ENCODE measurements at regions not wholly inside any gene's neighbourhood (a gene's known extent, or its start where the extent isn't known, plus 50 kb on each side); places are given as distances from the start of the nearest gene placed in this dataset.

GRCh38 chr17:12421077-12421476 lies 244.6 kb upstream of the MYOCD start:
- Mint-ChIP-seq H3K9me3 (ENCODE audit: low read depth) (peaks cover 5% of the 10 kb centered on the region), H3K4me1 (ENCODE audit: low read depth) (no peaks in the 10 kb centered on the region), H3K27ac (ENCODE audit: unreplicated experiment) (no peak overlapping the region), H3K4me3 (ENCODE audit: unreplicated experiment) (no peak overlapping the region), H3K36me3 (ENCODE audit: low read depth) (peaks cover 4% of the 10 kb centered on the region), H3K27me3 (ENCODE audit: low read depth) (no peaks in the 10 kb centered on the region)
- TF ChIP-seq, protein P1, sequence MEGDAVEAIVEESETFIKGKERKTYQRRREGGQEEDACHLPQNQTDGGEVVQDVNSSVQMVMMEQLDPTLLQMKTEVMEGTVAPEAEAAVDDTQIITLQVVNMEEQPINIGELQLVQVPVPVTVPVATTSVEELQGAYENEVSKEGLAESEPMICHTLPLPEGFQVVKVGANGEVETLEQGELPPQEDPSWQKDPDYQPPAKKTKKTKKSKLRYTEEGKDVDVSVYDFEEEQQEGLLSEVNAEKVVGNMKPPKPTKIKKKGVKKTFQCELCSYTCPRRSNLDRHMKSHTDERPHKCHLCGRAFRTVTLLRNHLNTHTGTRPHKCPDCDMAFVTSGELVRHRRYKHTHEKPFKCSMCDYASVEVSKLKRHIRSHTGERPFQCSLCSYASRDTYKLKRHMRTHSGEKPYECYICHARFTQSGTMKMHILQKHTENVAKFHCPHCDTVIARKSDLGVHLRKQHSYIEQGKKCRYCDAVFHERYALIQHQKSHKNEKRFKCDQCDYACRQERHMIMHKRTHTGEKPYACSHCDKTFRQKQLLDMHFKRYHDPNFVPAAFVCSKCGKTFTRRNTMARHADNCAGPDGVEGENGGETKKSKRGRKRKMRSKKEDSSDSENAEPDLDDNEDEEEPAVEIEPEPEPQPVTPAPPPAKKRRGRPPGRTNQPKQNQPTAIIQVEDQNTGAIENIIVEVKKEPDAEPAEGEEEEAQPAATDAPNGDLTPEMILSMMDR (IDR thresholded peaks at IDR 0.05): no peak
- no peak for DNase-seq (ENCODE audit: low spot score)

DNA sequence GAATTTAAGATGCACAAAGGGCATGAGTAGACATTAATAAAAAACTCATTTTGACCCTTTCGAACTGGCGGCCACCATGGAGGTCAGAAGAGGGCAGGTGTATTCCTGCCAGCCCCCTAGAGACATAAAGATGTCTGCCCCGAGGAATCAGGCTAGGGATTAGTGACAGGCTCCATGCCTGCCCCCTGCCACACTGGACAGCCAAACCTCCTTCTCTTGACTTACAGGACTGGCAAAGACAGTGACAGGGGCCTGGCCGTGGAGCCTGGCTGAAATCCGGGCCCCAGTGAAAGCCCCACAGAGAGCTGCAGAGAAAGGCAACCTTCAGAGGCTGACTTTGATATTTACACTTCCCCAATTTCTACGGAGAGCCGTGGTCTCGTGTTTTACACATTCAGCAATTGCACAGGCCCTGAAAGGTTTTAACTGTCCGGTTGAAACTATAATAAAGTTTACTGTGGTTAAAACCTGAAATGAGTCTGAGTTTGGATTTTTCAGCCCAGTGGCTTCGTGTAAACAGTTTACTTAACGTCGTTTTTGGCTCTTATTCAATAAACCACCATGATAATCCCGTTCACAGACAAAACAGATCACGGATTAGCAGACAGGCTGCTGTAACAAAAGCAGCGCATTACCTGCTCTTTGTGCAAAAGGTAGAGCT lies 243.9 kb upstream of the MYOCD start:
- DNase-seq (ENCODE audit: low spot score): no peak
- Mint-ChIP-seq H3K27ac (ENCODE audit: unreplicated experiment) (no peak overlapping the region), H3K36me3 (ENCODE audit: low read depth) (peaks cover 4% of the 10 kb centered on the region), H3K9me3 (ENCODE audit: low read depth) (peaks cover 5% of the 10 kb centered on the region), H3K4me3 (ENCODE audit: unreplicated experiment) (no peak overlapping the region), H3K27me3 (ENCODE audit: low read depth) (no peaks in the 10 kb centered on the region), H3K4me1 (ENCODE audit: low read depth) (no peaks in the 10 kb centered on the region)
- TF ChIP-seq, protein P1 (IDR thresholded peaks at IDR 0.05): no peak

DNA sequence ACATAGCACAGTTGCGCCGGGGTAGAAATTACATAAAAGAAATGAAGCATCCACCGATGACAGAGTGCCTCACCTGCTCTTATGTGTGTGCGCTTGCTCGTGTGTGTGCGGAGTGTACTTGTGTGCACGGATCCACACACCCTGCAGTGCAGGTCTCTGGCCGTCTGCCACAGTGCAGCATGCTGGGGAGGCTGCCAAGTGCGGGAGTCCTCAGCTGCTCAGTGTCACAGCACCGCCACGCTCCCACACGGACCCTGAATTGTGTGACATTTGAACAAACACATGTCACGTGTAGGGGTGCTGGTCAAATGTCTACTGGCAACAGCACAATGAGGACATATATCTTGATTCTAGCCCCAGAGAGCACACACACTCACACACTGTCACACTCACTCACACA lies 243.0 kb upstream of the MYOCD start:
- Mint-ChIP-seq H3K4me3 (ENCODE audit: unreplicated experiment) (no peak overlapping the region), H3K9me3 (ENCODE audit: low read depth) (peaks cover 5% of the 10 kb centered on the region), H3K36me3 (ENCODE audit: low read depth) (peaks cover 4% of the 10 kb centered on the region), H3K27me3 (ENCODE audit: low read depth) (no peaks in the 10 kb centered on the region), H3K4me1 (ENCODE audit: low read depth) (no peaks in the 10 kb centered on the region), H3K27ac (ENCODE audit: unreplicated experiment) (no peak overlapping the region)
- TF ChIP-seq, protein P1 (IDR thresholded peaks at IDR 0.05): no peak
- DNase-seq (ENCODE audit: low spot score): no peak

DNA sequence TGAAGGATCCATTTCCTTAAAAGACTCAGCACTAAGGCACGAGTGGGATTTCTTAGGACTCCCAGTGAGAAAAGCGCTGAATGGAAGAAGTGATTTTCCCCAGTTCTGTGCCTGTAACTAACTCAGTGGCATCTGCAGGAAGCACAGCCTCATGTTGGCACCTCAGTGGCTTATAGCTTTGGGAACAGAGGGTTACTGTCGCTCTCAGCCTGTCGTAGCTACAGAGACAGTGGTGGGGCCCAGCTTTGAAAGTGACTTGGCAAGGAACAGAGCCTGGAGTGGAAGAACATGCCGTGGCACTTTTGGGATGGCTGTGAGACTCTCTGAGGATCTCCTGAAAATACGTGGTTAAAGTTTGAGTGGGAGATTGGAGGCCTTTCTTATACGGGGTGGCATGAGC lies 242.4 kb upstream of the MYOCD start:
- no peak overlapping the region for H3K27ac Mint-ChIP-seq (ENCODE audit: unreplicated experiment)
- DNase-seq (ENCODE audit: low spot score): no peak
- H3K4me1 Mint-ChIP-seq (ENCODE audit: low read depth): no peaks in the 10 kb centered on the region

DNA sequence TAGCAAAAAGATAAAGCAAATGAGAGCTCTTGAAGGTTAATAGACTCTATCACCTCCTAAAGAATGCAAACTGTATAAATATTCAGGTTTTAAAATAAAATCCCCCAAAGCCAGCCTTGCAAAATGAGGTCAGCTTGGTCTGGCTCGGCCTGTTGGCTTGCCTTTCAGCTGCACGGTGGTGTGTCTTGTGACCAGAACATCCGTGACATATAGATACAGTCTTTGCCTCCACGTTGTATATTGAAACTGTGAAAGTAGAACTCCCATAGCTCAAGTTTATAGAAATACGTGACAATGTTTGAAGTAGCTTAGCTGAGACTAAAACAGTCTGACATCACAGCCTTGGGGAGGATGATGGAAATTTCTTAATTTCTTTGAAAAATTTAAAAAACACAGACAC lies 236.6 kb upstream of the MYOCD start:
- no peak overlapping the region for H3K27ac Mint-ChIP-seq (ENCODE audit: unreplicated experiment)
- no peak overlapping the region for H3K4me3 Mint-ChIP-seq (ENCODE audit: unreplicated experiment)
- H3K9me3 Mint-ChIP-seq (ENCODE audit: low read depth): peaks cover 5% of the 10 kb centered on the region
- TF ChIP-seq, protein P1 (IDR thresholded peaks at IDR 0.05): no peak
- no peaks in the 10 kb centered on the region for H3K4me1 Mint-ChIP-seq (ENCODE audit: low read depth)
- H3K27me3 Mint-ChIP-seq (ENCODE audit: low read depth): no peaks in the 10 kb centered on the region
- no peak for DNase-seq (ENCODE audit: low spot score)
- H3K36me3 Mint-ChIP-seq (ENCODE audit: low read depth): peaks cover 4% of the 10 kb centered on the region

More for the DNA sequence above, 242.4 kb upstream of the MYOCD start:
- Mint-ChIP-seq H3K4me3 (ENCODE audit: unreplicated experiment) (no peak overlapping the region), H3K36me3 (ENCODE audit: low read depth) (peaks cover 4% of the 10 kb centered on the region), H3K27me3 (ENCODE audit: low read depth) (no peaks in the 10 kb centered on the region), H3K9me3 (ENCODE audit: low read depth) (peaks cover 5% of the 10 kb centered on the region)
- TF ChIP-seq, protein P1 (IDR thresholded peaks at IDR 0.05): no peak
